ENCODE measurements at regions not wholly inside any gene's neighbourhood (a gene's known extent, or its start where the extent isn't known, plus 50 kb on each side); places are given as distances from the start of the nearest gene placed in this dataset.

DNA sequence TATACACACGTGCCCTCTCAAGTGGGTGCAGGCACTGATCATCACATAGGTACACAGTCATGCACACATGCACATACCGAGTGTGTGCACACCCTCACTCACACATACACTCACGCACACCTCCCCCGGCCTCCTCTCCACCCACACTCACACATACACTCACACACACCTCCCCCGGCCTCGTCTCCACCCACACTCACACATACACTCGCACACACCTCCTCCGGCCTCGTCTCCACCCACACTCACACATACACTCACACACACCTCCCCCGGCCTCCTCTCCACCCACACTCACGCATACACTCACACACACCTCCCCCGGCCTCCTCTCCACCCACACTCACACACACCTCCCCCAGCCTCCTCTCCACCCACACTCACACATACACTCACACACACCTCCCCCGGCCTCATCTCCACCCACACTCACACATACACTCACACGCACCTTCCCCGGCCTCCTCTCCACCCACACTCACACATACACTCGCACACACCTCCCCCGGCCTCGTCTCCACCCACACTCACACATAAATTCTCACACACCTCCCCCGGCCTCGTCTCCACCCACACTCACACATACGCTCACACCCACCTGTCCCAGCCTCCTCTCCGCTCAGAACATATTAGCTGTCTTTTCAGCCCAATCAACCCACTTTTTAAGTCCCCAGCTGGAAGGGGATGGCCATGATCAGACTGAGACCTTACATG, 105.2 kb upstream of the VSTM2B start:
- no peak overlapping the region for H3K4me3 ChIP-seq (ENCODE audit: control insufficient read depth, low read depth, low read length)
- DNase-seq (ENCODE audit: low read depth), result no peak
- TF ChIP-seq, protein P1, sequence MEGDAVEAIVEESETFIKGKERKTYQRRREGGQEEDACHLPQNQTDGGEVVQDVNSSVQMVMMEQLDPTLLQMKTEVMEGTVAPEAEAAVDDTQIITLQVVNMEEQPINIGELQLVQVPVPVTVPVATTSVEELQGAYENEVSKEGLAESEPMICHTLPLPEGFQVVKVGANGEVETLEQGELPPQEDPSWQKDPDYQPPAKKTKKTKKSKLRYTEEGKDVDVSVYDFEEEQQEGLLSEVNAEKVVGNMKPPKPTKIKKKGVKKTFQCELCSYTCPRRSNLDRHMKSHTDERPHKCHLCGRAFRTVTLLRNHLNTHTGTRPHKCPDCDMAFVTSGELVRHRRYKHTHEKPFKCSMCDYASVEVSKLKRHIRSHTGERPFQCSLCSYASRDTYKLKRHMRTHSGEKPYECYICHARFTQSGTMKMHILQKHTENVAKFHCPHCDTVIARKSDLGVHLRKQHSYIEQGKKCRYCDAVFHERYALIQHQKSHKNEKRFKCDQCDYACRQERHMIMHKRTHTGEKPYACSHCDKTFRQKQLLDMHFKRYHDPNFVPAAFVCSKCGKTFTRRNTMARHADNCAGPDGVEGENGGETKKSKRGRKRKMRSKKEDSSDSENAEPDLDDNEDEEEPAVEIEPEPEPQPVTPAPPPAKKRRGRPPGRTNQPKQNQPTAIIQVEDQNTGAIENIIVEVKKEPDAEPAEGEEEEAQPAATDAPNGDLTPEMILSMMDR (conservative IDR thresholded peaks at IDR 0.05; ENCODE audit: control insufficient read depth, insufficient read depth, low read depth, low read length), result no peak

DNA sequence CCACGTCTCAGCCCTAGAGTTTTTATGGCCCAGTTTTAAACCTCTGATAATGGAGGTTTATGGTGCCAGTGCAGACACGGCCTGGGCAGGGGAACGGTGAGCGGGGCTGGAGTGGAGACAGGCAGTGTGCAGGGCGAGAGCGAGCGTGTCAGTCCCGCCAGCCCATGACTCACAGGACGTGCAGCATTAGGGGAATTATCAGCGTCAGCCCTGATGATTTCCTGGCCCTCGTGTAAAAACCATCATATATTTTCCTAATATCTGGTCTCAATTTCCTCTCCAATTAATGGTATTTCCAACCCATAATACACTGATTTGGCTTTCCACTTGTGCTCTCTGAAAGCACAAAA, 104.6 kb upstream of the VSTM2B start:
- DNase-seq (ENCODE audit: low read depth), result no peak
- no peak overlapping the region for H3K4me3 ChIP-seq (ENCODE audit: control insufficient read depth, low read depth, low read length)
- TF ChIP-seq, protein P1 (conservative IDR thresholded peaks at IDR 0.05; ENCODE audit: control insufficient read depth, insufficient read depth, low read depth, low read length), result no peak

DNA sequence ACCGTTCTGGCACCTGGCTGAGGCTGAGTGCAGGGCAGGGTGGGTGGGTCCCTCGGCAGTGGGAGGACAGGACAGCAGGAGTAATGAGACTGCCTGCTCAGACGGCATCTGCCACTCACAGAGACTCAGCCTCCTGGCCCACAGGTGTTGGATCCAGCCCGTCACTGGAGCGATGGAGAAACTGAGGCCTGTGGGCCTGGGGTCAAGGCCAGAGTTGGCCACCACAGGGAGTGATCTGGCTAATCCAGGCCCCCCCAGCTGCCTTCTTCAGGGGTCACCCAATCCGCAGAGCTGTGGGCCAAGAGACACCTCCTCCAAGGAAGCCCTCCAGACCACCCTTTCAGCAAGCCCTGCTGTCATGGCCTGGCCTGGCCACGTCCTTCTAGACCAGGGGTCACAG, 103.7 kb upstream of the VSTM2B start:
- TF ChIP-seq, protein P1 (conservative IDR thresholded peaks at IDR 0.05; ENCODE audit: control insufficient read depth, insufficient read depth, low read depth, low read length), result no peak
- H3K4me3 ChIP-seq (ENCODE audit: control insufficient read depth, low read depth, low read length), result no peak overlapping the region
- no peak for DNase-seq (ENCODE audit: low read depth)

DNA sequence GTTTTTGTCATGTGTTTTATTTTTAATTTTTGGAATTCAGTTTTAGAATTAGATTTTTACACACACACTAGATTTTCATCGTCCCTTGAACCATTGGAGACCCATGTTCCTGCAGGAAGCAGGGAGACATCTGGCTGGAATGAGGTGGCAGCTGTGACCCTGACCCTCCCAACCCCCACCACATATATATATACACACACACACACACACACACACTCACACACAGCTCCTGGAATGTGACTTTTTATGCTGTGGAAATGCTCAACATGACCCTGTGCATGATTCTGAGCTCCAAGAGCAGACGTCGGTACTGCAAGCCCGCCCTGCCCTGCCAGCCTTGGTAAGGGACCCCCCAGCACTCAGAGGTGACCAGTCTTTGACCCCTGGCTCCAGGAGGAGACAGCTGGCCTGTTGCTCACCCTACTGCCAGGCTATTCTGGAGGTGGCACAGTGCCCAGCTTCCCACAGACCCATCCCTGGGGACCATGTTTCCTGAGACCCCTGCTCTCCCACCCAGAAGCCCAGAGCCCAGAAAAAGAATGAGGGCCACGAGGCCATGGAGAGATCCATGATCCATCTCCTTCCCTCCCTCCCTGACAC, 103.2 kb upstream of the VSTM2B start:
- TF ChIP-seq, protein P1 (conservative IDR thresholded peaks at IDR 0.05; ENCODE audit: control insufficient read depth, insufficient read depth, low read depth, low read length), result no peak
- H3K4me3 ChIP-seq (ENCODE audit: control insufficient read depth, low read depth, low read length), result no peak overlapping the region
- DNase-seq (ENCODE audit: low read depth), result no peak

DNA sequence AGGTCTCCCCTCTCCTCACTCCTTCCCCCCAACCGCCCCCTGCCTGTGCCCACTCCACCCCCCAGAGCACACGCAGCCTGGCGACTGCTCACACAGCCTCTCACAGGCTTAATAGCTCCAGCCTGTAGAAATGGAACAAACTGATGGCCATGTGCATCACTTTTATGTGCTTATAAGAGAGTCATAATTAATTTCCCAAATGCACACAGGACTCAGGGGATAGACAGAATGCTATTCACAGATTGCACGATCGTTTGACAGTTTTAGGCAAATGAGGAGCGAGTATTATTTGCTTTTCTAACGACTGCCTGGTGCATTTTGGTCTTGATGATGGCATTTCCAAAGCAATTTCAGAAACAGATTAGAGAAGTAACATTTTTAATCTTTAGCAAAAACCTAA, 97.7 kb upstream of the VSTM2B start:
- TF ChIP-seq, protein P1 (conservative IDR thresholded peaks at IDR 0.05; ENCODE audit: control insufficient read depth, insufficient read depth, low read depth, low read length), result no peak
- no peak for DNase-seq (ENCODE audit: low read depth)
- no peak overlapping the region for H3K4me3 ChIP-seq (ENCODE audit: control insufficient read depth, low read depth, low read length)

DNA sequence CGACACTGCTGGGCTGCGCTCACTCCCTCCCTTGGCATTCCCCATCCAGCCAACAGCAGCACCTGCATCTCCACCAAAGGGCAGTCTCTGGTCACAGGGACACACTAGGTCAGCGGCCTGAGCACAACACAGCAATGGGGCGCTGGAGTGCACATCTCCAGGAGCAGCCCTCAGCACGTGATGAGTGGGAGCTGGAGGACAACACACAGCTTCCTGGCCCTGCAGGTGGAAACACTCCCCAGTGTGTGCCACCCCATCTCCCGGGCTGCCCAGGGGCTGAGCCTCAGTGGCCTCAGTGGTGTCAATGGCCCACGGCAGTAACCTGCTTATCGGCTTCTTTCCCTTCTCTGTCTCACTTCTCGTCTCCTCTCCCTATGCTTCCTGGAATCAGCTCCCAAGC, 96.8 kb upstream of the VSTM2B start:
- no peak overlapping the region for H3K4me3 ChIP-seq (ENCODE audit: control insufficient read depth, low read depth, low read length)
- DNase-seq (ENCODE audit: low read depth), result no peak
- TF ChIP-seq, protein P1 (conservative IDR thresholded peaks at IDR 0.05; ENCODE audit: control insufficient read depth, insufficient read depth, low read depth, low read length), result no peak
